H1 (cell line): ENCODE measurements at regions not wholly inside any gene's neighbourhood (a gene's known extent, or its start where the extent isn't known, plus 50 kb on each side); places are given as distances from the start of the nearest gene placed in this dataset.

Experiments
- CTCF ChIA-PET: fragments of 300-600 bp; sonication (Branson Sonifier 250); formaldehyde crosslinking; loops from one replicate; lab custom pipeline; 2021; ENCODE audit not compliant: partially characterized antibody; lab: Charles Lee
- POLR2A ChIA-PET: fragments of 300-600 bp; sonication (Branson Sonifier 250); formaldehyde crosslinking; loops from one replicate; lab custom pipeline; 2021; ENCODE audit warnings: inconsistent platforms; ENCODE audit not compliant: partially characterized antibody; lab: Charles Lee
- DNase-seq, 2 experiments: peaks; one replicate each; pipeline versions ENCODE4 v3.0.0 to v3.0.0-alpha.2; 2010 to 2022; ENCODE audit warnings: low spot score in 2 of 2, low read depth in 1 of 2, mixed read lengths in 1 of 2
- FAIRE-seq: peaks from 2 replicates; lab custom pipeline; 2011; peaks lifted over from hg19 to GRCh38; lab: Jason Lieb, UNC
- H2AFZ ChIP-seq: 2 replicates; pipeline ENCODE4 v1.8.1; 2012; ENCODE audit warnings: low read length, inconsistent platforms
- H2AK5ac ChIP-seq: 2 replicates; pipeline ENCODE4 v1.6.1; 2013; ENCODE audit warnings: low read depth, low read length
- H2BK120ac ChIP-seq: replicated peaks from 2 replicates; pipeline ENCODE3; 2013; ENCODE audit warnings: low read depth, low read length, inconsistent platforms
- H2BK12ac ChIP-seq: 2 replicates; pipeline ENCODE4 v1.6.1; 2013; ENCODE audit warnings: low read depth, low read length
- H2BK15ac ChIP-seq: 2 replicates; pipeline ENCODE4 v1.6.1; 2013; ENCODE audit warnings: low read length
- H2BK20ac ChIP-seq: 2 replicates; pipeline ENCODE4 v1.6.1; 2013; ENCODE audit warnings: low read length
- H2BK5ac ChIP-seq: 2 replicates; pipeline ENCODE4 v1.6.1; 2013; ENCODE audit warnings: low read depth, low read length
- H3K14ac ChIP-seq: 2 replicates; pipeline ENCODE4 v1.6.1; 2013; ENCODE audit warnings: inconsistent platforms; ENCODE audit not compliant: insufficient read length
- H3K18ac ChIP-seq: 2 replicates; pipeline ENCODE4 v1.6.1; 2013; ENCODE audit warnings: low read length; ENCODE audit errors: extremely low read depth
- H3K23ac ChIP-seq: 2 replicates; pipeline ENCODE4 v1.6.1; 2013; ENCODE audit warnings: inconsistent platforms; ENCODE audit not compliant: insufficient read length
- H3K23me2 ChIP-seq: 2 replicates; pipeline ENCODE4 v1.6.1; 2013; ENCODE audit warnings: low read depth, low read length
- H3K27ac ChIP-seq: 2 replicates; pipeline ENCODE4 v1.6.1; 2011; ENCODE audit warnings: low read depth, low read length, inconsistent platforms
- H3K27me3 ChIP-seq, 4 experiments: replicated peaks in 1 of 4; 1 replicate in 1 of 4; 2 replicates in 3 of 4; pipeline versions ENCODE4 v1.6.1 to v1.8.1; 2011 to 2013; ENCODE audit warnings: low read length in 3 of 4, mild to moderate bottlenecking in 3 of 4, inconsistent platforms in 2 of 4, mixed read lengths in 2 of 4, moderate library complexity in 1 of 4; ENCODE audit not compliant: control insufficient read depth in 3 of 4, insufficient read depth in 3 of 4; ENCODE audit errors: extremely low read depth in 1 of 4
- H3K36me3 ChIP-seq, 4 experiments: 2 replicates each; pipeline versions ENCODE4 v1.6.1 to v1.8.1; 2011 to 2013; ENCODE audit warnings: mild to moderate bottlenecking in 4 of 4, low read length in 3 of 4, moderate library complexity in 2 of 4, control low read depth in 1 of 4, inconsistent platforms in 1 of 4; ENCODE audit not compliant: insufficient read depth in 4 of 4, control insufficient read depth in 2 of 4
- H3K4ac ChIP-seq: replicated peaks from 2 replicates; pipeline ENCODE3; 2013; ENCODE audit warnings: low read length, low read depth, mixed read lengths, inconsistent platforms; ENCODE audit not compliant: insufficient read length
- H3K4me1 ChIP-seq, 4 experiments: replicated peaks in 1 of 4; 1 replicate in 1 of 4; 2 replicates in 3 of 4; pipeline versions ENCODE4 v1.6.1 to v1.8.1; 2011 to 2013; ENCODE audit warnings: low read length in 3 of 4, inconsistent platforms in 2 of 4, mixed read lengths in 1 of 4; ENCODE audit not compliant: insufficient read depth in 4 of 4, control insufficient read depth in 3 of 4
- H3K4me2 ChIP-seq, 2 experiments: 2 replicates each; pipeline versions ENCODE4 v1.6.1 to v1.8.1; 2011 to 2013; ENCODE audit warnings: low read depth in 2 of 2, low read length in 2 of 2, control low read depth in 1 of 2, inconsistent platforms in 1 of 2, mild to moderate bottlenecking in 1 of 2; ENCODE audit not compliant: insufficient read depth in 1 of 2
- H3K4me3 ChIP-seq, 4 experiments: fragments of 200-600, 300-600 bp in 1 of 4; sonication (generic), shearing (Covaris generic), sonication (Bioruptor Twin) in 1 of 4; 2 replicates each; pipeline versions ENCODE4 v1.5.1 to v1.8.1; 2011 to 2016; ENCODE audit warnings: low read length in 4 of 4, low read depth in 3 of 4, control low read depth in 2 of 4, inconsistent platforms in 2 of 4, mild to moderate bottlenecking in 2 of 4, mixed read lengths in 1 of 4, moderate library complexity in 1 of 4; ENCODE audit not compliant: insufficient read depth in 2 of 4; ENCODE audit errors: extremely low read depth in 1 of 4
- H3K56ac ChIP-seq: replicated peaks from 2 replicates; pipeline ENCODE3; 2013; ENCODE audit warnings: low read depth, mild to moderate bottlenecking, mixed read lengths, low read length, inconsistent platforms; ENCODE audit not compliant: insufficient read length
- H3K79me1 ChIP-seq: 2 replicates; pipeline ENCODE4 v1.6.1; 2013; ENCODE audit warnings: low read depth, low read length, control low read depth
- H3K79me2 ChIP-seq, 2 experiments: 2 replicates each; pipeline versions ENCODE4 v1.6.1 to v1.8.1; 2012 to 2013; ENCODE audit warnings: low read length in 2 of 2, mild to moderate bottlenecking in 2 of 2, inconsistent platforms in 1 of 2; ENCODE audit not compliant: insufficient read depth in 2 of 2, control insufficient read depth in 1 of 2
- H3K9ac ChIP-seq, 4 experiments: replicated peaks in 1 of 4; 1 replicate in 1 of 4; 2 replicates in 3 of 4; pipeline versions ENCODE4 v1.6.1 to v1.8.1; 2011 to 2013; ENCODE audit warnings: low read depth in 3 of 4, low read length in 3 of 4, control low read depth in 2 of 4, mild to moderate bottlenecking in 2 of 4, moderate library complexity in 2 of 4, inconsistent platforms in 1 of 4; ENCODE audit errors: extremely low read depth in 1 of 4
- H3K9me3 ChIP-seq, 2 experiments: 2 replicates each; pipeline versions ENCODE4 v1.6.1 to v1.8.1; 2012 to 2013; ENCODE audit warnings: mild to moderate bottlenecking in 2 of 2, moderate library complexity in 2 of 2, control low read depth in 1 of 2, inconsistent platforms in 1 of 2, low read depth in 1 of 2, low read length in 1 of 2, mixed read lengths in 1 of 2; ENCODE audit not compliant: insufficient read depth in 2 of 2
- H4K20me1 ChIP-seq, 2 experiments: replicated peaks in 1 of 2; 2 replicates each; pipeline versions ENCODE3 to v1.8.1; 2011 to 2013; ENCODE audit warnings: inconsistent platforms in 2 of 2, low read length in 2 of 2, mild to moderate bottlenecking in 1 of 2; ENCODE audit not compliant: insufficient read depth in 2 of 2, control insufficient read depth in 1 of 2
- H4K5ac ChIP-seq: 2 replicates; pipeline ENCODE4 v1.6.1; 2013; ENCODE audit warnings: low read length, low read depth, mixed read lengths, inconsistent platforms; ENCODE audit not compliant: insufficient read length
- H4K8ac ChIP-seq: 2 replicates; pipeline ENCODE4 v1.8.0; 2013; ENCODE audit warnings: mild to moderate bottlenecking, moderate library complexity, low read length, inconsistent platforms; ENCODE audit not compliant: insufficient read depth; ENCODE audit errors: extremely low read depth
- H4K91ac ChIP-seq: replicated peaks from 2 replicates; pipeline ENCODE3; 2013; ENCODE audit warnings: low read length, mixed read lengths, inconsistent platforms; ENCODE audit not compliant: insufficient read length
- ASH2L ChIP-seq: fragments of 200-600, 300-600 bp; sonication (generic); IDR thresholded peaks from one replicate; pipeline ENCODE4 v1.7.1; 2017; ENCODE audit warnings: low read length
- CTCF ChIP-seq, 3 experiments: IDR thresholded peaks; 1 replicate in 2 of 3; 2 replicates in 1 of 3; pipeline versions ENCODE4 v1.5.1 to v1.6.1; 2011; ENCODE audit warnings: low read length in 3 of 3, mild to moderate bottlenecking in 3 of 3, inconsistent platforms in 2 of 3, low read depth in 1 of 3, moderate library complexity in 1 of 3; ENCODE audit not compliant: insufficient read depth in 1 of 3; ENCODE audit errors: control extremely low read depth in 1 of 3
- KDM4A ChIP-seq: IDR thresholded peaks from one replicate; pipeline ENCODE4 v1.7.1; 2012; ENCODE audit warnings: low read depth, mild to moderate bottlenecking, moderate library complexity, low read length, inconsistent platforms; ENCODE audit not compliant: severe bottlenecking
- RBBP5 ChIP-seq: IDR thresholded peaks from 2 replicates; pipeline ENCODE4 v1.7.1; 2012; ENCODE audit warnings: low read depth, mild to moderate bottlenecking, inconsistent platforms, low read length, moderate library complexity, borderline replicate concordance
- RFX5 ChIP-seq: IDR thresholded peaks from 2 replicates; pipeline ENCODE4 v1.6.1; 2011; ENCODE audit warnings: low read depth, low read length, improper control_type of control experiment, borderline replicate concordance
- SAP30 ChIP-seq: fragments of 300-600 bp; sonication (generic); IDR thresholded peaks from 2 replicates; pipeline ENCODE4 v1.7.1; 2012; ENCODE audit warnings: low read length, moderate library complexity, mild to moderate bottlenecking, inconsistent platforms; ENCODE audit not compliant: insufficient read depth, insufficient replicate concordance
- whole genome bisulfite sequencing, 2 experiments: shearing (Covaris generic) in 1 of 2; methylation state at CpG; one replicate each; pipeline versions ENCODE4 v1.1.6 to v1.1.7; 2013 to 2015; ENCODE audit warnings: low lambda C conversion rate in 2 of 2, mixed read lengths in 2 of 2, inconsistent platforms in 1 of 2, low coverage in 1 of 2, missing lambda C conversion rate in 1 of 2; ENCODE audit not compliant: insufficient replicate concordance in 2 of 2, insufficient coverage in 1 of 2, insufficient read length in 1 of 2; ENCODE audit errors: extremely low coverage in 1 of 2, missing lambda C conversion rate in 1 of 2; 5-methylcytosine and 5-hydroxymethylcytosine counted together

- H4K91ac ChIP-seq: no peak overlapping the region
- no peaks in the 10 kb centered on the region for H4K20me1 ChIP-seq
- H3K9me3 ChIP-seq: no peaks in the 10 kb centered on the region
- no peak overlapping the region for H3K14ac ChIP-seq
- FAIRE-seq: no peak
- no peak overlapping the region for H2BK120ac ChIP-seq
- H2BK12ac ChIP-seq: no peak overlapping the region
- POLR2A ChIA-PET: no interaction called here
- H3K23me2 ChIP-seq: no peaks in the 10 kb centered on the region
- no peak overlapping the region for H2BK5ac ChIP-seq
- no peak overlapping the region for H3K56ac ChIP-seq
- no peaks in the 10 kb centered on the region for H3K79me2 ChIP-seq
- DNase-seq: no peak
- no peak overlapping the region for H4K8ac ChIP-seq
- H3K9ac ChIP-seq: no peak overlapping the region
- H4K5ac ChIP-seq: no peak overlapping the region
- no peak overlapping the region; a peak in 1 of 4 replicates for H3K4me2 ChIP-seq
- peaks cover 0 to 18% (median 4%) of the 10 kb centered on the region in 4 experiments; a peak in 5 of 7 replicates for H3K4me1 ChIP-seq
- H3K23ac ChIP-seq: no peak overlapping the region
- H2AK5ac ChIP-seq: no peak overlapping the region
- TF ChIP-seq RBBP5 (no peak), ASH2L (no peak), KDM4A (no peak), CTCF (IDR thresholded peaks at IDR 0.05; ENCODE audit: control extremely low read depth in 1 of 3, insufficient read depth in 1 of 3, low read depth in 1 of 3, low read length in 3 of 3) (no peak), RFX5 (no peak), SAP30 (no peak)
- CTCF ChIA-PET: no interaction called here
- no peaks in the 10 kb centered on the region for H3K36me3 ChIP-seq
- 74% methylated on average over 2 of the region's 2 CpGs; no CpG with 5 or more reads in 1 of the 2 experiments for whole genome bisulfite sequencing, 2 experiments
- H3K27me3 ChIP-seq: no peaks in the 10 kb centered on the region
- H2AFZ ChIP-seq: no peak overlapping the region
- no peak overlapping the region for H3K4ac ChIP-seq
- H2BK15ac ChIP-seq: no peak overlapping the region
- H2BK20ac ChIP-seq: no peak overlapping the region
- H3K4me3 ChIP-seq: no peak overlapping the region
- H3K27ac ChIP-seq: no peak overlapping the region
- no peaks in the 10 kb centered on the region for H3K79me1 ChIP-seq
- H3K18ac ChIP-seq: no peak overlapping the region
Measured at GRCh38 chr9:120078112-120078511, 501.9 kb downstream of the CDK5RAP2 start.
